Prostate gland (tissue), 2 donors: ENCODE measurements at regions not wholly inside any gene's neighbourhood (a gene's known extent, or its start where the extent isn't known, plus 50 kb on each side); places are given as distances from the start of the nearest gene placed in this dataset.

ENCODE experiments used
- DNase-seq: peaks from one replicate; pipeline ENCODE4 v3.0.0-alpha.2; 2019; ENCODE audit warnings: low spot score
- H3K27ac ChIP-seq, 2 donors: fragments of 200-600 bp; sonication (generic); 2 replicates each; pipeline ENCODE4 v1.5.1; 2017 to 2019
- H3K27me3 ChIP-seq: fragments of 200-600 bp; sonication (generic); replicated peaks from 2 replicates; pipeline ENCODE4 v1.5.1; 2019; ENCODE audit not compliant: insufficient read depth
- H3K36me3 ChIP-seq, 2 donors: fragments of 200-600 bp; sonication (generic); 1 replicate in 1 of 2; 2 replicates in 1 of 2; pipeline versions ENCODE4 v1.5.1 to v1.8.1; 2017 to 2019
- H3K4me1 ChIP-seq: fragments of 200-600 bp; sonication (generic); replicated peaks from 2 replicates; pipeline ENCODE4 v1.5.1; 2019
- H3K4me3 ChIP-seq, 2 donors: fragments of 200-600 bp; sonication (generic); 2 replicates each; pipeline ENCODE4 v1.5.1; 2017 to 2019
- H3K9me3 ChIP-seq: fragments of 200-600 bp; sonication (generic); 2 replicates; pipeline ENCODE4 v1.5.1; 2017
- CTCF ChIP-seq, 4 experiments: fragments of 200-600 bp in 2 of 4; fragments of 450-650 bp in 2 of 4; sonication (generic) in 2 of 4; IDR thresholded peaks; 1 replicate in 3 of 4; 2 replicates in 1 of 4; pipeline ENCODE4 v1.5.1; 2016 to 2019; ENCODE audit warnings: antibody characterized with exemption in 4 of 4, mild to moderate bottlenecking in 2 of 4, moderate library complexity in 2 of 4
- POLR2A ChIP-seq: fragments of 450-650 bp; IDR thresholded peaks from one replicate; pipeline ENCODE4 v1.6.1; 2016; ENCODE audit warnings: antibody characterized with exemption, mild to moderate bottlenecking
- POLR2AphosphoS5 ChIP-seq: sonication (generic); formaldehyde crosslinking; IDR thresholded peaks from one replicate; pipeline ENCODE4 v1.6.1; 2017; ENCODE audit warnings: antibody characterized with exemption
- WGBS: methylation state at CpG from one replicate; pipeline ENCODE4 v1.1.5; 2018; 5-methylcytosine and 5-hydroxymethylcytosine counted together
- intact Hi-C: fragments of 100-400 bp; cut with DNase I; formaldehyde crosslinking; loops from one replicate; pipeline ENCODE4 v1.14.2; 2022

GRCh38 chr17:69769050-69769449 lies 306.0 kb upstream of the KCNJ16 start:
- H3K27me3 ChIP-seq = no peaks in the 10 kb centered on the region
- no peak for TF ChIP-seq POLR2AphosphoS5
- no peak for TF ChIP-seq CTCF (IDR thresholded peaks at IDR 0.05)
- TF ChIP-seq POLR2A = no peak
- intact Hi-C loops = no loop called here

DNA sequence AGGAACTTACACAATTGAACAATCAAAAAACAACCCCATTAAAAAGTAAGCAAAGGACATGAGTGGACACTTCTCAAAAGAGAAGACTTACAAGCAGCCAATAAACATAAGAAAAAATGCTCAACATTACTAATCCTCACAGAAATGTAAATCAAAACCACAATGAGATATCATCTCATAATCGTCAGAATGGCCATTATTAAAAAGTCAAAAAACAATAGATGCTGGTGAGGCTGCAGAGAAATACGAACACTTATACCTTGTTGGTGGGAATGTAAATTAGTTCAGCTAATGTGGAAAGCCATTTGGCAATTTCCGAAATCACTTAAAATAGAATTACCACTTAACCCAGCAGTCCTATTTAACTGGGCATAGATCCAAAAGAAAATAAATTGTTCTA lies 301.9 kb upstream of the KCNJ16 start:
- no peak for DNase-seq
- TF ChIP-seq CTCF (IDR thresholded peaks at IDR 0.05) (no peak), POLR2A (no peak), POLR2AphosphoS5 (no peak)
- no peaks in the 10 kb centered on the region for H3K4me1 ChIP-seq
- WGBS = 35% methylated on average over 3 of the region's 3 CpGs
- intact Hi-C loops = no loop called here
- no peaks in the 10 kb centered on the region for H3K27me3 ChIP-seq
- H3K4me3 ChIP-seq = no peak overlapping the region
- H3K36me3 ChIP-seq = no peaks in the 10 kb centered on the region
- no peaks in the 10 kb centered on the region for H3K9me3 ChIP-seq
- no peak overlapping the region for H3K27ac ChIP-seq

More at GRCh38 chr17:69769050-69769449, 306.0 kb upstream of the KCNJ16 start:
- no peak overlapping the region for H3K27ac ChIP-seq
- H3K9me3 ChIP-seq = no peaks in the 10 kb centered on the region
- H3K4me1 ChIP-seq = no peaks in the 10 kb centered on the region
- no peaks in the 10 kb centered on the region for H3K36me3 ChIP-seq
- H3K4me3 ChIP-seq = no peak overlapping the region
- DNase-seq = no peak
- WGBS = 94% methylated on average over 4 of the region's 4 CpGs

- TF ChIP-seq POLR2A (no peak), POLR2AphosphoS5 (no peak), CTCF (IDR thresholded peaks at IDR 0.05) (no peak)
- no peaks in the 10 kb centered on the region for H3K27me3 ChIP-seq
- H3K9me3 ChIP-seq = no peaks in the 10 kb centered on the region
- intact Hi-C loops = no loop called here
- no peak for DNase-seq
- H3K4me1 ChIP-seq = no peaks in the 10 kb centered on the region
- 72% methylated on average over 8 of the region's 8 CpGs for WGBS
- no peak overlapping the region for H3K27ac ChIP-seq
- H3K4me3 ChIP-seq = no peak overlapping the region
- no peaks in the 10 kb centered on the region for H3K36me3 ChIP-seq
Measured at GRCh38 chr17:69779378-69780214, 295.4 kb upstream of the KCNJ16 start.

- 96% methylated on average over 3 of the region's 3 CpGs for WGBS
- H3K36me3 ChIP-seq = no peaks in the 10 kb centered on the region
- H3K27me3 ChIP-seq = no peaks in the 10 kb centered on the region
- DNase-seq = no peak
- TF ChIP-seq POLR2AphosphoS5 (no peak), POLR2A (no peak)
- H3K9me3 ChIP-seq = no peaks in the 10 kb centered on the region
- H3K4me1 ChIP-seq = no peaks in the 10 kb centered on the region
- H3K27ac ChIP-seq = no peak overlapping the region
- intact Hi-C loops = no loop called here
- H3K4me3 ChIP-seq = no peak overlapping the region
Measured at GRCh38 chr17:69783865-69784264, 291.2 kb upstream of the KCNJ16 start.

- H3K9me3 ChIP-seq = no peaks in the 10 kb centered on the region
Measured at GRCh38 chr17:69788957-69789356, 286.1 kb upstream of the KCNJ16 start.

More at GRCh38 chr17:69788957-69789356, 286.1 kb upstream of the KCNJ16 start:
- intact Hi-C loops = no loop called here
- Histone ChIP-seq H3K4me1 (no peaks in the 10 kb centered on the region), H3K27ac (no peak overlapping the region), H3K27me3 (no peaks in the 10 kb centered on the region), H3K4me3 (no peak overlapping the region), H3K36me3 (no peaks in the 10 kb centered on the region)
- TF ChIP-seq POLR2AphosphoS5 = no peak
- no peak for TF ChIP-seq CTCF (IDR thresholded peaks at IDR 0.05)
- no peak for TF ChIP-seq POLR2A
- 96% methylated on average over 2 of the region's 2 CpGs for WGBS
- DNase-seq = no peak
